OCI-LY7 (cell line): ENCODE measurements at regions not wholly inside any gene's neighbourhood (a gene's known extent, or its start where the extent isn't known, plus 50 kb on each side); places are given as distances from the start of the nearest gene placed in this dataset.

Experiments used
- BruUV-seq: library from RNA; stranded (reverse); fragments of 400-500 nt; replicated peaks from 2 replicates; lab custom pipeline; 2021; lab: Mats Ljungman, UMichigan
- CTCF ChIA-PET: fragments of 300-600 bp; sonication (Branson Sonifier 250); formaldehyde crosslinking; loops from one replicate; lab custom pipeline; 2022; ENCODE audit warnings: antibody characterized with exemption; ENCODE audit not compliant: unreplicated experiment; lab: Charles Lee
- POLR2A ChIA-PET: fragments of 300-600 bp; sonication (Branson Sonifier 250); formaldehyde crosslinking; loops from one replicate; lab custom pipeline; 2022; ENCODE audit warnings: antibody characterized with exemption; lab: Charles Lee
- DNase-seq: peaks from one replicate; pipeline ENCODE4 v3.0.0-alpha.2; 2015; ENCODE audit warnings: low spot score
- H2AFZ ChIP-seq: fragments of 200-600 bp; sonication (generic), shearing (Covaris generic); 2 replicates; pipeline ENCODE4 v1.6.1; 2014; ENCODE audit warnings: mild to moderate bottlenecking, antibody characterized with exemption, low read length, moderate library complexity
- H3K27ac ChIP-seq: fragments of 200-600 bp; sonication (generic); 2 replicates; pipeline ENCODE4 v1.5.1; 2014; ENCODE audit warnings: mixed run types, low read depth, mild to moderate bottlenecking, moderate library complexity, low read length, inconsistent platforms; ENCODE audit not compliant: poor library complexity, severe bottlenecking
- H3K36me3 ChIP-seq: fragments of 200-600 bp; sonication (generic); 2 replicates; pipeline ENCODE4 v1.6.1; 2014; ENCODE audit warnings: mild to moderate bottlenecking, antibody characterized with exemption, low read length, moderate library complexity, mixed read lengths; ENCODE audit not compliant: insufficient read depth
- H3K4me1 ChIP-seq: fragments of 200-600 bp; sonication (generic); 2 replicates; pipeline ENCODE4 v1.5.1; 2014; ENCODE audit warnings: mild to moderate bottlenecking, low read length; ENCODE audit not compliant: insufficient read depth, poor library complexity, severe bottlenecking
- H3K4me2 ChIP-seq: fragments of 200-600 bp; sonication (generic); 2 replicates; pipeline ENCODE4 v1.6.1; 2014; ENCODE audit warnings: mild to moderate bottlenecking, low read length
- H3K4me3 ChIP-seq: fragments of 200-600 bp; sonication (generic); 2 replicates; pipeline ENCODE4 v1.5.1; 2014; ENCODE audit warnings: mild to moderate bottlenecking, low read depth, low read length; ENCODE audit not compliant: poor library complexity, severe bottlenecking
- H3K79me2 ChIP-seq: fragments of 200-600 bp; sonication (generic); 2 replicates; pipeline ENCODE4 v1.6.1; 2016; ENCODE audit warnings: low read depth, mild to moderate bottlenecking, low read length, moderate library complexity, mixed read lengths; ENCODE audit not compliant: insufficient read depth
- H3K9me2 ChIP-seq: fragments of 200-600 bp; sonication (generic); 2 replicates; pipeline ENCODE4 v1.6.1; 2016; ENCODE audit warnings: mild to moderate bottlenecking, low read length, mixed read lengths; ENCODE audit not compliant: insufficient read depth
- H3K9me3 ChIP-seq: fragments of 200-600 bp; sonication (generic); 2 replicates; pipeline ENCODE4 v1.6.1; 2014; ENCODE audit warnings: mild to moderate bottlenecking, mixed run types, low read length, mixed read lengths
- H4K20me1 ChIP-seq: fragments of 200-600 bp; sonication (generic); 2 replicates; pipeline ENCODE4 v1.6.1; 2014; ENCODE audit warnings: mild to moderate bottlenecking, antibody characterized with exemption, low read length, moderate library complexity, mixed read lengths; ENCODE audit not compliant: insufficient read depth
- CTCF ChIP-seq: fragments of 200-600 bp; sonication (generic); conservative IDR thresholded peaks from 2 replicates; pipeline ENCODE4 v1.5.1; 2014; ENCODE audit warnings: mild to moderate bottlenecking, antibody characterized with exemption, low read length, moderate library complexity, mixed read lengths
- EZH2phosphoT487 ChIP-seq: fragments of 200-600 bp; sonication (generic); IDR thresholded peaks from 2 replicates; pipeline ENCODE4 v1.6.1; 2018; ENCODE audit warnings: low read depth, borderline replicate concordance, mild to moderate bottlenecking, mixed run types, antibody characterized with exemption, low read length, moderate library complexity, mixed read lengths
- intact Hi-C: fragments of 100-400 bp; cut with micrococcal nuclease; formaldehyde crosslinking; loops from one replicate; pipeline ENCODE4 v1.10.0; 2022; ENCODE audit not compliant: unreplicated experiment

GRCh38 chr21:32132881-32133280 lies 146.0 kb downstream of the MIS18A start:
- TF ChIP-seq CTCF (no peak), EZH2phosphoT487 (no peak)
- CTCF ChIA-PET, result no interaction called here
- no peak overlapping the region for H3K4me3 ChIP-seq
- no peaks in the 10 kb centered on the region for H3K9me2 ChIP-seq
- POLR2A ChIA-PET, result interaction anchor here (0.5 to 1.5 kb wide), 2 partner anchors 41 to 130 kb away, joined by 3 read pairs; no protein-coding TSS in a partner anchor
- no peak for DNase-seq
- H2AFZ ChIP-seq, result no peak overlapping the region
- intact Hi-C loops, result no loop called here
- H3K36me3 ChIP-seq, result no peaks in the 10 kb centered on the region
- H3K4me1 ChIP-seq, result no peaks in the 10 kb centered on the region
- no peaks in the 10 kb centered on the region for H3K79me2 ChIP-seq
- no TSS peak for BruUV-seq
- no peaks in the 10 kb centered on the region for H3K9me3 ChIP-seq
- H3K27ac ChIP-seq, result no peak overlapping the region
- no peaks in the 10 kb centered on the region for H4K20me1 ChIP-seq
- no peak overlapping the region for H3K4me2 ChIP-seq

GRCh38 chr21:32132409-32132808 lies 146.4 kb downstream of the MIS18A start:
- ChIA-PET CTCF (no interaction called here), POLR2A (interaction anchor here (0.5 kb wide), 1 partner anchor 130 kb away, joined by 3 read pairs; no protein-coding TSS in a partner anchor)
- Histone ChIP-seq H3K9me3 (no peaks in the 10 kb centered on the region), H3K27ac (no peak overlapping the region), H2AFZ (no peak overlapping the region), H3K4me3 (no peak overlapping the region), H3K79me2 (no peaks in the 10 kb centered on the region), H3K4me2 (no peak overlapping the region), H3K4me1 (no peaks in the 10 kb centered on the region), H4K20me1 (no peaks in the 10 kb centered on the region), H3K36me3 (no peaks in the 10 kb centered on the region), H3K9me2 (no peaks in the 10 kb centered on the region)
- DNase-seq, result no peak
- intact Hi-C loops, result no loop called here
- BruUV-seq, result no TSS peak
- TF ChIP-seq EZH2phosphoT487 (no peak), CTCF (no peak)

GRCh38 chr21:32131960-32132359 lies 146.9 kb downstream of the MIS18A start:
- Histone ChIP-seq H4K20me1 (no peaks in the 10 kb centered on the region), H3K27ac (no peak overlapping the region), H2AFZ (no peak overlapping the region), H3K4me3 (no peak overlapping the region), H3K9me3 (no peaks in the 10 kb centered on the region), H3K36me3 (no peaks in the 10 kb centered on the region), H3K79me2 (no peaks in the 10 kb centered on the region), H3K9me2 (no peaks in the 10 kb centered on the region), H3K4me1 (no peaks in the 10 kb centered on the region), H3K4me2 (no peak overlapping the region)
- BruUV-seq, result no TSS peak
- TF ChIP-seq CTCF, result no peak
- no peak for TF ChIP-seq EZH2phosphoT487
- POLR2A ChIA-PET, result no interaction called here
- CTCF ChIA-PET, result no interaction called here
- DNase-seq, result no peak
- intact Hi-C loops, result no loop called here
